ENCODE measurements at regions not wholly inside any gene's neighbourhood (a gene's known extent, or its start where the extent isn't known, plus 50 kb on each side); places are given as distances from the start of the nearest gene placed in this dataset.

DNA sequence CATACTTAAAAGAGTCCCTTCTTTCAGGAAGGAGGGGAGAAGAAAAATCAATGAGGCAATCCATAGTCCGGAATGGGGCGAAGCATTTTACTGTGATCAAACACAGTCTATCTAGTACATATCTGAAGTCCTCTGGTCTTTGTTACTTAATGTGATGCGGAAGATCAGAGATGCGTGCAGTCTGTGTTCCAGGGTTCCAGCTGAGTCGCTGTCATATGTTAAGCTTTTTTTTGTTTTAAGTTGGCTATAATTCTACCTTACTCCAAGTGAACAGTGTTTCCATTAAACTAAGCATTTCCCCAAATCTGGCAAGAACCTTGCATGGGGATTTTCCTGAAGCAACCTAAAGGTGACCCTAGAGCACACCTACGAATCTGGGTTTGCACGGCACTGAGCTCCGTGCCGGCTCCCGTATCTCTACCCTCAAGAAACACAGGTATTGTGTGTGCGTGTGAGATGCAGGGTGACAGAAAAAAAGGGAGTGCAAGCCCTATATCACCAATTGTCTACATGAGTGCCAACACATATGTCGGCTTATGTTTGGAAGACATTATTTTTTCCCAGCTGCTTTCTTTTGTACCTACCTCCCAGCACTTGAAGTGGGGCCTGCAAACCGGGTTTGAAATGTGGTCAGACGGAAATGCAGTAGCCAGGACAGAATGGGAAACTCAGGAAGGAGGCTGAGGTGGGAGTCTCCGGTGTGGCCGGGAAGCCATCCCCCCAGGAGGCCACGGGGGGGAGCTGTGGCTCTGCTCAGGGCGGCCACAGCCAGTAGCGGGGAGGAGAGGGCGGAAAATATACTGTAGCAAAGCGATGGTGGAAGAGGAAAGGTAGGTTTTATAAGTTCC is 435.8 kb upstream of the MGMT start:
- Mint-ChIP-seq H3K4me1 (peaks cover 21% of the 10 kb centered on the region), H3K4me3 (no peak overlapping the region), H3K36me3 (ENCODE audit: low read depth) (no peaks in the 10 kb centered on the region), H3K9me3 (no peaks in the 10 kb centered on the region), H3K27ac (ENCODE audit: unreplicated experiment) (no peak overlapping the region), H3K27me3 (ENCODE audit: low read depth) (peaks cover 73% of the 10 kb centered on the region)
- peak; percentile 65 for DNase-seq (ENCODE audit: low read depth, low spot score)
- TF ChIP-seq CTCF (conservative IDR thresholded peaks at IDR 0.05): peak; percentile 97

DNA sequence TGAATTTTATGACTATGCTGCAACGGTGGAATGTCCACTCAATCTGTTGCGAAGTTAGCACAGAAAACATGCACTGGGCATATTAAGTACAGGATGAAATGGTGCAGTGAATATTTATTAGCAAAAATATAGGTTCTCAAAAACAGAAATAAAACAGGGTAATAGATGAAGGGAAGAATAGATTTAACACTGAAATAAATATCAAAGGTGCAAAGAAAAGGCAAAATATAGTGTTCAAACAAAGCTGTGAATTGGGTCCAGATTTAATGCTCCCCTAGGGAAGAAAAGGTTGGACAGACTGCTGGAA is 435.2 kb upstream of the MGMT start:
- Mint-ChIP-seq H3K27ac (ENCODE audit: unreplicated experiment) (no peak overlapping the region), H3K9me3 (no peaks in the 10 kb centered on the region), H3K4me3 (no peak overlapping the region), H3K4me1 (peaks cover 21% of the 10 kb centered on the region), H3K27me3 (ENCODE audit: low read depth) (peaks cover 69% of the 10 kb centered on the region), H3K36me3 (ENCODE audit: low read depth) (no peaks in the 10 kb centered on the region)
- no peak for TF ChIP-seq CTCF (conservative IDR thresholded peaks at IDR 0.05)
- DNase-seq (ENCODE audit: low read depth, low spot score): no peak

GRCh38 chr10:129032372-129033313 is 434.4 kb upstream of the MGMT start:
- H3K4me3 Mint-ChIP-seq: no peak overlapping the region
- H3K27me3 Mint-ChIP-seq (ENCODE audit: low read depth): peaks cover 64% of the 10 kb centered on the region
- TF ChIP-seq CTCF (conservative IDR thresholded peaks at IDR 0.05): no peak
- H3K4me1 Mint-ChIP-seq: peaks cover 21% of the 10 kb centered on the region
- H3K36me3 Mint-ChIP-seq (ENCODE audit: low read depth): no peaks in the 10 kb centered on the region
- H3K27ac Mint-ChIP-seq (ENCODE audit: unreplicated experiment): no peak overlapping the region
- H3K9me3 Mint-ChIP-seq: no peaks in the 10 kb centered on the region
- DNase-seq (ENCODE audit: low read depth, low spot score): no peak

- TF ChIP-seq CTCF (conservative IDR thresholded peaks at IDR 0.05): no peak
- Mint-ChIP-seq H3K27ac (ENCODE audit: unreplicated experiment) (no peak overlapping the region), H3K27me3 (ENCODE audit: low read depth) (peaks cover 62% of the 10 kb centered on the region)
Observed at GRCh38 chr10:129033340-129033739, 433.7 kb upstream of the MGMT start.

DNA sequence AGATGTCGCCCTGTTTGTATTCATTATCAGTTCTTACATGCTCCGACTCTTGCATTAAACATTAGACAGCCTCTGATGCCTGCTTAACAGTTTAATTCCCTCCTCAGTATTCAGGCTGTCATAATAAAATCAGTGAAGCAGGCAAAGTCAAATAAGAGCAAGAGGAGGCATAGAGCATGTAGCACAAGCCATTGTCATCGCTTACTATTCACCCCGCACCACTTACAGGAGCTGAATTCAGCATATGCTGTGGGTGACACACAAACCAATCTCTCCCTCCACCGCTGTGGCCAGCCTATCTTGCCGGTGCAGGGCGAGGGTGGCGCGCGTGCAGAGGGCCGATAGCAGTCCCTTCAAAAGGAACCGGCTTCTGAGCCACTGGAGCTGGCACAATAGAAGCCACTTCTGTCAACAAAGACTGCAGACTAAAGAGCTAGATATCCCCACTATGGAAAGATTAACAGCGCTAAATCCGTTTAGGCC is 433.2 kb upstream of the MGMT start:
- no peak overlapping the region for H3K27ac Mint-ChIP-seq (ENCODE audit: unreplicated experiment)
- H3K36me3 Mint-ChIP-seq (ENCODE audit: low read depth): no peaks in the 10 kb centered on the region
- DNase-seq (ENCODE audit: low read depth, low spot score): peak; percentile 12
- peaks cover 24% of the 10 kb centered on the region for H3K4me1 Mint-ChIP-seq
- H3K9me3 Mint-ChIP-seq: no peaks in the 10 kb centered on the region
- H3K4me3 Mint-ChIP-seq: no peak overlapping the region
- TF ChIP-seq CTCF (conservative IDR thresholded peaks at IDR 0.05): no peak
- H3K27me3 Mint-ChIP-seq (ENCODE audit: low read depth): peaks cover 62% of the 10 kb centered on the region

More at GRCh38 chr10:129033340-129033739, 433.7 kb upstream of the MGMT start:
- H3K36me3 Mint-ChIP-seq (ENCODE audit: low read depth): no peaks in the 10 kb centered on the region
- DNase-seq (ENCODE audit: low read depth, low spot score): no peak
- no peak overlapping the region for H3K4me3 Mint-ChIP-seq
- no peaks in the 10 kb centered on the region for H3K9me3 Mint-ChIP-seq
- H3K4me1 Mint-ChIP-seq: peaks cover 21% of the 10 kb centered on the region

Measured in neural crest cell (in vitro differentiated cells).